K562 (cell line): ENCODE measurements at regions not wholly inside any gene's neighbourhood (a gene's known extent, or its start where the extent isn't known, plus 50 kb on each side); places are given as distances from the start of the nearest gene placed in this dataset.

ENCODE experiments used
- ARID1B ChIP-seq: fragments of 450-650 bp; IDR thresholded peaks from 2 replicates; pipeline ENCODE4 v1.6.1; 2016; ENCODE audit warnings: antibody characterized with exemption, mild to moderate bottlenecking, inconsistent platforms
- FIP1L1 ChIP-seq: fragments of 200-400 bp; formaldehyde crosslinking; IDR thresholded peaks from 2 replicates; pipeline ENCODE4 v1.6.1; 2018; ENCODE audit warnings: mild to moderate bottlenecking, low read depth, low read length; ENCODE audit not compliant: poor library complexity, severe bottlenecking
- FOXA3 ChIP-seq, 2 experiments: fragments of 450-650 bp in 1 of 2; sonication (generic) in 1 of 2; formaldehyde crosslinking; IDR thresholded peaks in 1 of 2; conservative IDR thresholded peaks in 1 of 2; 2 replicates each; pipeline versions ENCODE4 v1.4.0 to v1.8.0; 2020 to 2022; ENCODE audit warnings: mild to moderate bottlenecking in 2 of 2, missing genetic modification reagents in 1 of 2
- FOXJ2 ChIP-seq: fragments of 200-800 bp; sonication (Bioruptor generic); IDR thresholded peaks from 2 replicates; pipeline ENCODE4 v1.6.1; 2016; ENCODE audit warnings: missing genetic modification characterization, missing compliant biosample characterization
- FOXJ3 ChIP-seq: sonication (generic); formaldehyde crosslinking; IDR thresholded peaks from 2 replicates; pipeline ENCODE4 v1.4.0; 2020; ENCODE audit warnings: mild to moderate bottlenecking, missing genetic modification reagents
- GATAD2A ChIP-seq: fragments of 450-650 bp; IDR thresholded peaks from 2 replicates; pipeline ENCODE4 v1.6.1; 2017
- KDM1A ChIP-seq, 2 experiments: fragments of 450-650 bp; IDR thresholded peaks; 2 replicates each; pipeline ENCODE4 v1.6.1; 2016; ENCODE audit warnings: mild to moderate bottlenecking in 2 of 2
- KHSRP ChIP-seq: fragments of 450-650 bp; IDR thresholded peaks from 2 replicates; pipeline ENCODE4 v1.6.1; 2017
- KLF6 ChIP-seq: fragments of 250-450 bp; sonication (Bioruptor Pico); IDR thresholded peaks from 2 replicates; pipeline ENCODE4 v1.4.0; 2020; ENCODE audit warnings: mild to moderate bottlenecking, moderate library complexity, borderline replicate concordance
- MTF1 ChIP-seq: fragments of 250-450 bp; sonication (Bioruptor Pico); IDR thresholded peaks from 2 replicates; pipeline ENCODE4 v1.9.0; 2021; ENCODE audit warnings: moderate library complexity, mild to moderate bottlenecking, inconsistent platforms, borderline replicate concordance
- PPARD ChIP-seq: fragments of 250-450 bp; sonication (Bioruptor Pico); IDR thresholded peaks from 2 replicates; pipeline ENCODE4 v1.8.0; 2022; ENCODE audit warnings: inconsistent platforms, mild to moderate bottlenecking, moderate library complexity
- RBM22 ChIP-seq: fragments of 200-400 bp; formaldehyde crosslinking; IDR thresholded peaks from 2 replicates; pipeline ENCODE4 v1.6.1; 2018; ENCODE audit warnings: low read length, low read depth; ENCODE audit not compliant: poor library complexity, severe bottlenecking
- SOX6 ChIP-seq: fragments of 450-650 bp; IDR thresholded peaks from 2 replicates; pipeline ENCODE4 v1.6.1; 2014; ENCODE audit warnings: mild to moderate bottlenecking
- TAF1 ChIP-seq: IDR thresholded peaks from 2 replicates; pipeline ENCODE4 v1.6.1; 2011; ENCODE audit warnings: mild to moderate bottlenecking, low read length, moderate library complexity; ENCODE audit not compliant: insufficient read depth, control insufficient read depth, severe bottlenecking; ENCODE audit errors: extremely low read depth
- TAF7 ChIP-seq: fragments of 450-650 bp; IDR thresholded peaks from 2 replicates; pipeline ENCODE4 v1.6.1; 2016; ENCODE audit warnings: missing genetic modification characterization, missing compliant biosample characterization
- U2AF1 ChIP-seq: fragments of 200-400 bp; formaldehyde crosslinking; optimal IDR thresholded peaks from 2 replicates; pipeline ENCODE3; 2017; ENCODE audit warnings: mild to moderate bottlenecking, low read depth, low read length, moderate library complexity
- ZEB2 ChIP-seq: fragments of 450-650 bp; IDR thresholded peaks from 2 replicates; pipeline ENCODE4 v1.6.1; 2016
- ZFP30 ChIP-seq: fragments of 250-450 bp; sonication (Bioruptor Pico); IDR thresholded peaks from 2 replicates; pipeline ENCODE4 v1.8.0; 2022; ENCODE audit warnings: moderate library complexity, mild to moderate bottlenecking, inconsistent platforms, borderline replicate concordance
- ZNF280B ChIP-seq: fragments of 250-450 bp; sonication (Bioruptor Pico); IDR thresholded peaks from 2 replicates; pipeline ENCODE4 v1.5.1; 2021; ENCODE audit warnings: mild to moderate bottlenecking
- ZNF436 ChIP-seq: fragments of 250-450, 450-650 bp; sonication (Bioruptor Pico); formaldehyde crosslinking; IDR thresholded peaks from 2 replicates; pipeline ENCODE4 v1.7.0; 2020; ENCODE audit warnings: mild to moderate bottlenecking
- ZNF551 ChIP-seq: fragments of 250-450 bp; sonication (Bioruptor Pico); IDR thresholded peaks from 2 replicates; pipeline ENCODE4 v1.5.0; 2021; ENCODE audit warnings: mild to moderate bottlenecking, moderate library complexity
- ZNF785 ChIP-seq: fragments of 250-450 bp; sonication (Bioruptor Pico); IDR thresholded peaks from 2 replicates; pipeline ENCODE4 v1.4.0; 2020; ENCODE audit warnings: mild to moderate bottlenecking
- ZZZ3 ChIP-seq: fragments of 450-650 bp; IDR thresholded peaks from 2 replicates; pipeline ENCODE4 v1.6.1; 2016; ENCODE audit warnings: antibody characterized with exemption, mild to moderate bottlenecking, moderate library complexity
- TF ChIP-seq, protein P1 (sequence below): sonication (generic); formaldehyde crosslinking; IDR thresholded peaks from 2 replicates; pipeline ENCODE4 v1.4.0; 2020; ENCODE audit warnings: mild to moderate bottlenecking, missing genetic modification reagents
- TF ChIP-seq, protein P2 (sequence below), 2 experiments: fragments of 450-650 bp in 1 of 2; sonication (generic) in 1 of 2; formaldehyde crosslinking in 1 of 2; IDR thresholded peaks in 1 of 2; conservative IDR thresholded peaks in 1 of 2; 2 replicates each; pipeline versions ENCODE4 v1.6.1 to v1.8.1; 2016 to 2023; ENCODE audit warnings: mild to moderate bottlenecking in 2 of 2, moderate library complexity in 2 of 2, inconsistent platforms in 1 of 2, missing genetic modification reagents in 1 of 2
- TF ChIP-seq, protein P3 (sequence below): fragments of 250-450 bp; sonication (Bioruptor Pico); IDR thresholded peaks from 2 replicates; pipeline ENCODE4 v1.8.0; 2022; ENCODE audit warnings: inconsistent platforms, mild to moderate bottlenecking, moderate library complexity, borderline replicate concordance

DNA sequence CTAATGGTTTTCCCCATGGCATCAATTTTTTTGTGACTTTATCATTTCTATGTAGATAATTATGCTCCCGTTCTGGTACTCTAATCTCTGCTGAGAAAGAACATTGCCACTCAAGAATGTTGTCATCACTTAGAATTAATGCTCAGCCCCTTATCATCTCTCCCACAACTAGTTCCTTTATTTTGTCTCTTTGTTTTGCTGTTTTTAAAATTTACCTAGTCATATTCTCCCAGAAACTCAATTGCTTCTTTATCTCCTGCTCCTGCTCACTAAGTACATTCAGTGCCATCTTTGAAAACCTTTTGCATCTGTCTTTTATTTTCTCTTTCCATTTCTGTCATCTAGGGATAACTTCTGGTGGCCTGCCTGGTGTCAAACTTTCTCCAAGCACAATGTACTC lies 324.9 kb upstream of the MTPN start (continued):
- TF ChIP-seq SOX6 (peak; percentile 87), KDM1A (IDR thresholded peaks at IDR 0.05) (0 out of 4 replicates have a peak, but pooled peaks of 1 of the 2 experiments have one; percentile 8), ZEB2 (no peak), KHSRP (no peak), ZFP30 (CRISPR knock-in tag) (no peak), RBM22 (no peak), U2AF1 (no peak), GATAD2A (no peak), PPARD (CRISPR knock-in tag) (no peak), ZNF280B (no peak), ZNF551 (no peak), FOXJ2 (no peak), ARID1B (peak; percentile 61), ZNF436 (CRISPR knock-in tag) (no peak), MTF1 (CRISPR knock-in tag) (no peak), KLF6 (CRISPR knock-in tag) (no peak), ZNF785 (CRISPR knock-in tag) (no peak), ZZZ3 (no peak), FOXA3 (CRISPR knock-in tag; conservative IDR thresholded peaks at IDR 0.05 in 1 of 2, IDR thresholded peaks at IDR 0.05 in 1 of 2) (0 out of 4 replicates have a peak, but pooled peaks of 1 of the 2 experiments have one; percentile 16), FOXJ3 (no peak), FIP1L1 (no peak), TAF7 (tag) (no peak), TAF1 (no peak)
- TF ChIP-seq, protein P1, sequence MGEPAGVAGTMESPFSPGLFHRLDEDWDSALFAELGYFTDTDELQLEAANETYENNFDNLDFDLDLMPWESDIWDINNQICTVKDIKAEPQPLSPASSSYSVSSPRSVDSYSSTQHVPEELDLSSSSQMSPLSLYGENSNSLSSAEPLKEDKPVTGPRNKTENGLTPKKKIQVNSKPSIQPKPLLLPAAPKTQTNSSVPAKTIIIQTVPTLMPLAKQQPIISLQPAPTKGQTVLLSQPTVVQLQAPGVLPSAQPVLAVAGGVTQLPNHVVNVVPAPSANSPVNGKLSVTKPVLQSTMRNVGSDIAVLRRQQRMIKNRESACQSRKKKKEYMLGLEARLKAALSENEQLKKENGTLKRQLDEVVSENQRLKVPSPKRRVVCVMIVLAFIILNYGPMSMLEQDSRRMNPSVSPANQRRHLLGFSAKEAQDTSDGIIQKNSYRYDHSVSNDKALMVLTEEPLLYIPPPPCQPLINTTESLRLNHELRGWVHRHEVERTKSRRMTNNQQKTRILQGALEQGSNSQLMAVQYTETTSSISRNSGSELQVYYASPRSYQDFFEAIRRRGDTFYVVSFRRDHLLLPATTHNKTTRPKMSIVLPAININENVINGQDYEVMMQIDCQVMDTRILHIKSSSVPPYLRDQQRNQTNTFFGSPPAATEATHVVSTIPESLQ, result no peak
- TF ChIP-seq, protein P2, sequence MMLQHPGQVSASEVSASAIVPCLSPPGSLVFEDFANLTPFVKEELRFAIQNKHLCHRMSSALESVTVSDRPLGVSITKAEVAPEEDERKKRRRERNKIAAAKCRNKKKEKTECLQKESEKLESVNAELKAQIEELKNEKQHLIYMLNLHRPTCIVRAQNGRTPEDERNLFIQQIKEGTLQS (IDR thresholded peaks at IDR 0.05), result no peak
- TF ChIP-seq, protein P2 (CRISPR knock-in tag; conservative IDR thresholded peaks at IDR 0.05), result no peak
- TF ChIP-seq, protein P3, sequence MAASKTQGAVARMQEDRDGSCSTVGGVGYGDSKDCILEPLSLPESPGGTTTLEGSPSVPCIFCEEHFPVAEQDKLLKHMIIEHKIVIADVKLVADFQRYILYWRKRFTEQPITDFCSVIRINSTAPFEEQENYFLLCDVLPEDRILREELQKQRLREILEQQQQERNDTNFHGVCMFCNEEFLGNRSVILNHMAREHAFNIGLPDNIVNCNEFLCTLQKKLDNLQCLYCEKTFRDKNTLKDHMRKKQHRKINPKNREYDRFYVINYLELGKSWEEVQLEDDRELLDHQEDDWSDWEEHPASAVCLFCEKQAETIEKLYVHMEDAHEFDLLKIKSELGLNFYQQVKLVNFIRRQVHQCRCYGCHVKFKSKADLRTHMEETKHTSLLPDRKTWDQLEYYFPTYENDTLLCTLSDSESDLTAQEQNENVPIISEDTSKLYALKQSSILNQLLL (CRISPR knock-in tag), result no peak
